ENCODE measurements at regions not wholly inside any gene's neighbourhood (a gene's known extent, or its start where the extent isn't known, plus 50 kb on each side); places are given as distances from the start of the nearest gene placed in this dataset.

DNA sequence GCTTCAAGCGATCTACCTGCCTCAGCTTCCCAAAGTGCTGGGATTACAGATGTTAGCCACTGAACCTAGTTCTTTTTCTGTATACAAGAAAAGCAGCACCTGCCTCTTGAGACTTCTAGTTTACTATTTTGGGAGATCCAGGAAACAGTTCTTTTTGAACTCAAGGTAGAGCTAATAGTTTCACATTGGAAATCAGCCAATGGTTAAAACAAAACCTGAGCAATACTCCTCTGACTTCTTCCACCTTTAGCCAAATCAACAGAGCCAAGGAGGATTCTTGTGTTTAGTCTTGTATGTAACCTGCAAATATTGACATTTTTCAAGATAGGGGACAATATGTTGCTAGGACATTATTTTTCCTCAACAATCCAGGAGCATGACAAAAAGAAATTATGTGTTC lies 349.4 kb downstream of the SH3GL2 start:
- Histone ChIP-seq H3K27ac (no peak overlapping the region), H3K27me3 (no peaks in the 10 kb centered on the region), H3K4me1 (no peaks in the 10 kb centered on the region), H3K36me3 (replicated peaks in 1 of 2; ENCODE audit: insufficient read depth in 1 of 2, low read depth in 2 of 2) (no peaks in the 10 kb centered on the region), H3K4me3 (no peak overlapping the region), H3K9me3 (no peaks in the 10 kb centered on the region)
- no peak for DNase-seq
- intact Hi-C loops (cut with DNase I): no loop called here
- no peak for ATAC-seq
- 88 to 89% methylated on average over 1 of the region's 1 CpG for WGBS, 2 donors
- TF ChIP-seq, protein P1, sequence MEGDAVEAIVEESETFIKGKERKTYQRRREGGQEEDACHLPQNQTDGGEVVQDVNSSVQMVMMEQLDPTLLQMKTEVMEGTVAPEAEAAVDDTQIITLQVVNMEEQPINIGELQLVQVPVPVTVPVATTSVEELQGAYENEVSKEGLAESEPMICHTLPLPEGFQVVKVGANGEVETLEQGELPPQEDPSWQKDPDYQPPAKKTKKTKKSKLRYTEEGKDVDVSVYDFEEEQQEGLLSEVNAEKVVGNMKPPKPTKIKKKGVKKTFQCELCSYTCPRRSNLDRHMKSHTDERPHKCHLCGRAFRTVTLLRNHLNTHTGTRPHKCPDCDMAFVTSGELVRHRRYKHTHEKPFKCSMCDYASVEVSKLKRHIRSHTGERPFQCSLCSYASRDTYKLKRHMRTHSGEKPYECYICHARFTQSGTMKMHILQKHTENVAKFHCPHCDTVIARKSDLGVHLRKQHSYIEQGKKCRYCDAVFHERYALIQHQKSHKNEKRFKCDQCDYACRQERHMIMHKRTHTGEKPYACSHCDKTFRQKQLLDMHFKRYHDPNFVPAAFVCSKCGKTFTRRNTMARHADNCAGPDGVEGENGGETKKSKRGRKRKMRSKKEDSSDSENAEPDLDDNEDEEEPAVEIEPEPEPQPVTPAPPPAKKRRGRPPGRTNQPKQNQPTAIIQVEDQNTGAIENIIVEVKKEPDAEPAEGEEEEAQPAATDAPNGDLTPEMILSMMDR (IDR thresholded peaks at IDR 0.05): no peak
- TF ChIP-seq POLR2A (IDR thresholded peaks at IDR 0.05): no peak

DNA sequence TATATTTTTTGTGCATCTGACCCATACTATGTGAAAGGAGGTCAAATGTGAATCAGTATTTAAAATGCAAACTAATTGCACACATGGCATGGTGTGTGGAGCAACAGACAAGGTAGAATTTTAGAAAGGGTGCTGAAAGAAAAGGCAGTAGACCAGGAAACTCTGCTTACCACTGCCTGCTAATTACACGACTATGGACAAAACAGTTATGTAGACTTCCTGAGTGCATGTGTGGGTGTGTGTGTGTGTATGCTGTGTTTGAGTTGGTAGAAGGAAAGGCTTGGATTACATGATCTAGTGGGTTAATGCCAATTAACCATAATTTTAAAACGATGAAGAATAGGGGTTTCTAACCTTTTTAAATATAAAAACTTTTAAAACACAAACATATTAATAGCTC lies 349.9 kb downstream of the SH3GL2 start:
- H3K4me1 ChIP-seq: no peaks in the 10 kb centered on the region
- no peak overlapping the region for H3K27ac ChIP-seq
- ATAC-seq (no peak), DNase-seq (no peak)
- WGBS, 2 donors: 29 to 53% methylated on average over 2 of the region's 2 CpGs
- no peaks in the 10 kb centered on the region for H3K27me3 ChIP-seq
- no peaks in the 10 kb centered on the region for H3K36me3 ChIP-seq (replicated peaks in 1 of 2; ENCODE audit: insufficient read depth in 1 of 2, low read depth in 2 of 2)
- H3K9me3 ChIP-seq: no peaks in the 10 kb centered on the region
- intact Hi-C loops (cut with DNase I): no loop called here
- TF ChIP-seq, protein P1 (IDR thresholded peaks at IDR 0.05): no peak
- TF ChIP-seq POLR2A (IDR thresholded peaks at IDR 0.05): no peak
- H3K4me3 ChIP-seq: no peak overlapping the region

DNA sequence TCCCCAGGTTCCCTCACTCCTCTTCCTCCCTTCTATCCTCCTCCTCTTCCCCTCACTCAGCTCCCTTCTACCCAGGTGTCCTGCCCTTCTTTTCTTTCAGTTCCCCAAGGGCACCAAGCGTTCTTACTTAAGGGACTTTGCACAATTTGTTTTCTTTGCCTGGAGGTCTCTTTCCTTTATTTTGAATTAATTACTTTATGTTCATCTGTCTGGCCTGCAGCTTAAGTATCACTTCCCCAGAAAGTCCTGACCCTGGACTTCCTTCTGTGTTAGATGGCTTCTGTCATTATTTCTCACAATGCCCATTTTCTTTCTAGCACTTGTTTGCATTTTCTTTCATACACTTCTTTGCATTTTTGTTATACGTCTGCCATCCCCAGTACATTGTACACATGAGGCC lies 350.6 kb downstream of the SH3GL2 start:
- ATAC-seq (no peak), DNase-seq (no peak)
- no peak overlapping the region for H3K4me3 ChIP-seq
- no peak for TF ChIP-seq POLR2A (IDR thresholded peaks at IDR 0.05)
- TF ChIP-seq, protein P1 (IDR thresholded peaks at IDR 0.05): no peak
- 53 to 67% methylated on average over 2 of the region's 2 CpGs for WGBS, 2 donors
- H3K4me1 ChIP-seq: no peaks in the 10 kb centered on the region
- H3K9me3 ChIP-seq: no peaks in the 10 kb centered on the region
- no peak overlapping the region for H3K27ac ChIP-seq
- H3K27me3 ChIP-seq: no peaks in the 10 kb centered on the region
- intact Hi-C loops (cut with DNase I): no loop called here
- H3K36me3 ChIP-seq (replicated peaks in 1 of 2; ENCODE audit: insufficient read depth in 1 of 2, low read depth in 2 of 2): no peaks in the 10 kb centered on the region

DNA sequence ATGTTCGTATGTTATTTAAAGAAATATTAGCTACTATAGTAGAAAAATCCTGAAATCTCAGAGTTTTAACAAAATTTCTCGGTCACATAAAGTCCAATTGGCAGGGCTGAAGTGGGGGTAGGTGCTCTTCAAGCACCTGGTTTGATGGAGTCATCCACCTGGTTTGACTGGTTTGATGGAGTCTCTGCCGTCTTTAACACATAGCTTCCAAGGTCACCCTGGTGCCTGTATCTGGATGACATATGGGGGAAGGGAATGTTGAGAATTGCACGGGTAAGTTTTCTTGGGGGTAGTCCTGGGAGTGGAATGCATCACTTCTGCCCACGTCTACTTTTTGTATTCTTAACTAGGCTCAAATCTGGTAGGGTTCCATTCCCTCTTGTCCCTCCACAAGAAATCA lies 351.2 kb downstream of the SH3GL2 start:
- Histone ChIP-seq H3K9me3 (no peaks in the 10 kb centered on the region), H3K36me3 (replicated peaks in 1 of 2; ENCODE audit: insufficient read depth in 1 of 2, low read depth in 2 of 2) (no peaks in the 10 kb centered on the region), H3K27ac (no peak overlapping the region), H3K27me3 (no peaks in the 10 kb centered on the region), H3K4me1 (no peaks in the 10 kb centered on the region), H3K4me3 (no peak overlapping the region)
- intact Hi-C loops (cut with DNase I): no loop called here
- DNase-seq (no peak), ATAC-seq (no peak)
- WGBS, 2 donors: 32 to 42% methylated on average over 5 of the region's 5 CpGs
- no peak for TF ChIP-seq POLR2A (IDR thresholded peaks at IDR 0.05)
- TF ChIP-seq, protein P1 (IDR thresholded peaks at IDR 0.05): no peak

DNA sequence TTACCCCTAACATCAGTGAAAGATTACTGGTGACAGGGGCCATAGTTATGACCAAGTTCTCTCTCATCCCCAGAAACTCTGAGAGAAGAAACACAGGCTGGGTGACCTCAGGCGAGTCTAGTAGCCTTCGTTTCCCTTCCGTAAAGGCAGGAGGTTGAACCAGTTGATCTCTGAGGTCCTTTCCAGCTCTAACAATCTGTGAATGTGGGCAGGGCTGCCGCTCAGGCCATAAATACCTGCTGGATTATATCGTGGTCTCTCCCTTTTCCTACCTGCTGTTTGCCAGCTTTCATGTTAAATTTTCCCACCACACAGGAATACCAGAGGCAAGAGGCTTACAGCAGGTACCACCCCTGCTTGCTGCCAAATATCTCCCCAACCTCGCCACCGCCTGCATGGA lies 357.5 kb downstream of the SH3GL2 start:
- no peak for DNase-seq
- Histone ChIP-seq H3K27ac (no peak overlapping the region), H3K4me1 (no peaks in the 10 kb centered on the region), H3K27me3 (no peaks in the 10 kb centered on the region), H3K9me3 (no peaks in the 10 kb centered on the region), H3K36me3 (replicated peaks in 1 of 2; ENCODE audit: insufficient read depth in 1 of 2, low read depth in 2 of 2) (no peaks in the 10 kb centered on the region), H3K4me3 (no peak overlapping the region)
- 57 to 69% methylated on average over 7 of the region's 7 CpGs for WGBS, 2 donors
- no peak for ATAC-seq
- intact Hi-C loops (cut with DNase I): no loop called here
- TF ChIP-seq, protein P1 (IDR thresholded peaks at IDR 0.05): no peak
- no peak for TF ChIP-seq POLR2A (IDR thresholded peaks at IDR 0.05)
